ENCODE measurements at regions not wholly inside any gene's neighbourhood (a gene's known extent, or its start where the extent isn't known, plus 50 kb on each side); places are given as distances from the start of the nearest gene placed in this dataset.

GRCh38 chr6:12383448-12383847 lies 93.3 kb downstream of the EDN1 start:
- DNase-seq (ENCODE audit: low read depth in 2 of 2): no peak

- no peak for DNase-seq (ENCODE audit: low read depth in 2 of 2)
Measured at GRCh38 chr6:12384357-12384912, 94.3 kb downstream of the EDN1 start.

- no peak for DNase-seq (ENCODE audit: low read depth in 2 of 2)
Measured at GRCh38 chr6:12385316-12385715, 95.2 kb downstream of the EDN1 start.

- DNase-seq (ENCODE audit: low read depth in 2 of 2): no peak
Measured at GRCh38 chr6:12386816-12387215, 96.7 kb downstream of the EDN1 start.

GRCh38 chr6:12391472-12391871 lies 101.3 kb downstream of the EDN1 start:
- no peak for DNase-seq (ENCODE audit: low read depth in 2 of 2)

GRCh38 chr6:12392490-12392889 lies 102.3 kb downstream of the EDN1 start:
- DNase-seq (ENCODE audit: low read depth in 2 of 2): no peak

- no peak for DNase-seq (ENCODE audit: low read depth in 2 of 2)
Measured at GRCh38 chr6:12393100-12393499, 102.9 kb downstream of the EDN1 start.

GRCh38 chr6:12394170-12394569 lies 104.0 kb downstream of the EDN1 start:
- DNase-seq (ENCODE audit: low read depth in 2 of 2): no peak

- no peak for DNase-seq (ENCODE audit: low read depth in 2 of 2)
Measured at GRCh38 chr6:12395898-12396297, 105.7 kb downstream of the EDN1 start.

GRCh38 chr6:12401200-12401599 lies 111.0 kb downstream of the EDN1 start:
- DNase-seq (ENCODE audit: low read depth in 2 of 2): no peak

GRCh38 chr6:12403201-12403826 lies 113.2 kb downstream of the EDN1 start:
- DNase-seq (ENCODE audit: low read depth in 2 of 2): no peak

GRCh38 chr6:12403947-12404647 lies 113.9 kb downstream of the EDN1 start:
- no peak for DNase-seq (ENCODE audit: low read depth in 2 of 2)

GRCh38 chr6:12404651-12405050 lies 114.5 kb downstream of the EDN1 start:
- DNase-seq (ENCODE audit: low read depth in 2 of 2): no peak

GRCh38 chr6:12408752-12409151 lies 118.6 kb downstream of the EDN1 start:
- no peak for DNase-seq (ENCODE audit: low read depth in 2 of 2)

GRCh38 chr6:12410946-12411345 lies 120.8 kb downstream of the EDN1 start:
- no peak for DNase-seq (ENCODE audit: low read depth in 2 of 2)

- DNase-seq (ENCODE audit: low read depth in 2 of 2): no peak
Measured at GRCh38 chr6:12414096-12414675, 124.0 kb downstream of the EDN1 start.

GRCh38 chr6:12415980-12416598 lies 125.9 kb downstream of the EDN1 start:
- no peak for DNase-seq (ENCODE audit: low read depth in 2 of 2)

- DNase-seq (ENCODE audit: low read depth in 2 of 2): no peak
Measured at GRCh38 chr6:12417191-12417590, 127.0 kb downstream of the EDN1 start.

- DNase-seq (ENCODE audit: low read depth in 2 of 2): no peak
Measured at GRCh38 chr6:12418946-12419345, 128.8 kb downstream of the EDN1 start.

- DNase-seq (ENCODE audit: low read depth in 2 of 2): no peak
Measured at GRCh38 chr6:12419631-12420272, 129.6 kb downstream of the EDN1 start.

GRCh38 chr6:12420626-12421025 lies 130.5 kb downstream of the EDN1 start:
- no peak for DNase-seq (ENCODE audit: low read depth in 2 of 2)

- DNase-seq (ENCODE audit: low read depth in 2 of 2): no peak
Measured at GRCh38 chr6:12421596-12421995, 131.4 kb downstream of the EDN1 start.

Data from stimulated activated CD4-positive, alpha-beta T cell treated with anti-CD3 and anti-CD28 coated beads, Interleukin-1b, Interleukin-23, amount 100 ng/mL, for 4 hours (primary cell).